GM21576 (cell line): ENCODE measurements at regions not wholly inside any gene's neighbourhood (a gene's known extent, or its start where the extent isn't known, plus 50 kb on each side); places are given as distances from the start of the nearest gene placed in this dataset.
"Not testable (repeated sequence)": the region's sequence is repeated elsewhere in the genome, so short reads cannot be mapped to it uniquely, and the experiment has no call there.

Experiments
- ATAC-seq: cut with Tn5 transposase; IDR thresholded peaks from one replicate; pipeline ENCODE4 v1.9.1; 2021; ENCODE audit warnings: mild to moderate bottlenecking, moderate library complexity; ENCODE audit not compliant: unreplicated experiment

DNA sequence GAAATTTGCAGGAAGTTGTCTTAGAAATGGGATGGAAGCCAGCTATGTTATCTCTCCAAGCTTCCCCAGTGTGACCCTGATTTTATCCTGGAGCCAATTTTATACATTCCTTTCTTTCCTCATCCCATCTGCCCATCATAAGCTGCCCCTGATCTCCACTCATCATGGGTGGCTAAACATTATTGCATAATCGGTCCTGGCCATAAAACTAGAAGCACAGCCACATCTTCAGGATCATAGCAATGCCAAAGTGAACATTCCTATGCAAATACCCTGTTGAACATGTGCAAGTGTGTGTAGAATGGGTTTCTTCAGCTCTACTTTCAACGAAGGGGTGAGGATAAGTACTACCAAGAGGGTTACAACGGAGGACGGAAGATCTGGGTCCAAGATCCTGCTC, 50.6 kb upstream of the COG2 start:
- no peak for ATAC-seq

DNA sequence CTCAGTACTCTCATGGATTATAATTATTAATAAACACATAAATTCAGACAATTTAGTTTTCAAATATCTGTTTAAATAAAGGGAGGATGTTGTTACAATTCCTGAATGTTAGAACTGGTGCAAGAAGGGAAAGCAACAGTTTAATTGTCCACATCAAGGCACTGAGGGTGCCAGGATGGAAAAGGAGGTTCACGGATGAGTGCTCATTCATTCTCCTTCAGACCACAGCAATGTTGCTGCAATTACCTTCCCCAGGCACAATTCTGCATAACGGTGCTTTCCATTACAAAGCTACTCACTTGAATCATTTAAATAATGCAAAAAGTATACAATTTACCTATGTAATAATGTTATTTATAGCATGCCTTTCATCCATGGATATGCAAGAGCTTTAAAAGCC, 52.3 kb upstream of the COG2 start:
- ATAC-seq, result no peak

DNA sequence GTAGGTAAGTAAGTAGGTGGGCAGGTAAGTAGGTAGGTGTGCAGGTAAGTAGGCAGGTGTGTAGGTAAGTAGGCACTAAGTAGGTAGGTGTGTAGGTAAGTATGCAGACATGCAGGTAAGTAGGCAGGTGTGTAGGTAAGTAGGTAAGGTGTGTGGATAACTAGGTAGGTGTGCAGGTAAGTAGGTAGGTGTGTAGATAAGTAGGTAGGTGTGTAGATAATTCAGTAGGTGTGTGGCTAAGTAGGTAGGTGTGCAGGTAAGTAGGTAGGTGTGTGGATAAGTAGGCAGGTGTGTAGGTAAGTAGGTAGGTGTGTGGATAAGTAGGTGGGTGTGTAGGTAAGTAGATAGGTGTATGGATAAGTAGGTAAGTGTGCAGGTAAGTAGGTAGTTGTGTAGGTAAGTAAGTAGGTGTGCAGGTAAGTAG, 53.9 kb upstream of the COG2 start:
- no peak for ATAC-seq

DNA sequence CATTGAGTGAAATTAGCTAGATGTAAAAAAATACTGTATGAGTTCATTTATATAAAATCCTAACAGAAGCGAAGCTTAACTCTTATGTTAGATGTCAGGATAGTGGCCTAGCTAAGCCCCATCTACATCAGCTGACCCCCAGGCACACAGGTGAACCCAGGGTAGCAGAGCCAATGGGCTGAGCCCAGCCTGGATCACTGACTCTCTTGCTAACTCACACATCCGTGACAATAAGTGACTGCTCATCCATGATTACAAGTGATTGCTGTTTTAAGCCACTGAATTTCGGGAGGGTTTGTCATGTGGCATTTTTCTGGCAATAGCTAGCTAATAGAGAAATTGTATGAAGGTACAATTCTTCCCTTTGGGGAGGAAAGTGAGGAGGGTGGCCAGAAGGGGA, 55.2 kb upstream of the COG2 start:
- no peak for ATAC-seq

DNA sequence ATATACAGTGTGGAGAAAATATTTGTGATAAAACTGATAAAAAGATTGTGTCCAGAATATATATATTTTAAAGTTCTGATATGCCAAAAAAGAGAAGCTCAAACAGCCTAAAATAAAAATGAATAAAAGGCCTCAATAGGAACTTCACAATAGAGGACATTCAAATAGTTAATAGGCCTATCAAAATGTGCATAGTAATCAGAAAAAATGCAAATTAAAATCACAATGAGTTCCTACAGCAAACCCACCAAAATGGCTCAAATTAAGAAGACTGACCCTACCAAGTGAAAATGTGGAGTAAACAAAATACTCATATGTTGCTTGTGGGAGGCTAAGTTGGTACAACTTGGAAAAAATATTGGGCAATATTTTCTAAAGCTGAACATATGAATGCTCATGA, 57.6 kb upstream of the COG2 start:
- no peak for ATAC-seq

DNA sequence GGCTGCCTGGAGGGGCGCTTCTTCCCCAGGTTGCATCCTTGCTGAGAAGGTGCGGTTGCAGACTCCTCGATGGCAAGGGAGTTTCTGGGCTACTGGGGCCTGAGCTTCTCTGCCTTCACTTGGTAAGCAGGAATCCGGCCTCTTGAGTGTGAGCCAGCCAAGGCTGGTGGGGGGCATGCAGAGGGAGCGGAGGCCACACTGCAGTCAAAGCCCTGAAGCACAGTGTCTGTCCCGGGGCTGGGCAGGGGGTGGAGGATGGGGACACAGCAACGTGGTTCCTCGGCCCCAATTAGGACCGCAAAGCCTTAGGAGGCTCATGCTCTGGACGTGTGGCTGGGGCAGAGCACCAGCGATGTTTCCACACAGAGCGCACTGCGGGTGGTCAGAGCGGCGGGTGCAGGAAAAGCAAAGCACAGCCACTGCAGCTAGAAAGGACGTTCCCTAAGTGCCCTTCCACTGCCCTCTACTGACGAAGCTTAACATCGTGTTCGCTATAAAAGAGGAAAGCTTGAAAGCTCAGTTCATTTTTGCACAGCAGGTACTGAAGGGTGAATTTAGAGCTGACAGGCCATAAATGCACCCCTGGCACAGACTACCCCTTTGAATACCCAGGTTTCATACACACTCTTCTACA, 60.7 kb upstream of the COG2 start:
- no peak for ATAC-seq

DNA sequence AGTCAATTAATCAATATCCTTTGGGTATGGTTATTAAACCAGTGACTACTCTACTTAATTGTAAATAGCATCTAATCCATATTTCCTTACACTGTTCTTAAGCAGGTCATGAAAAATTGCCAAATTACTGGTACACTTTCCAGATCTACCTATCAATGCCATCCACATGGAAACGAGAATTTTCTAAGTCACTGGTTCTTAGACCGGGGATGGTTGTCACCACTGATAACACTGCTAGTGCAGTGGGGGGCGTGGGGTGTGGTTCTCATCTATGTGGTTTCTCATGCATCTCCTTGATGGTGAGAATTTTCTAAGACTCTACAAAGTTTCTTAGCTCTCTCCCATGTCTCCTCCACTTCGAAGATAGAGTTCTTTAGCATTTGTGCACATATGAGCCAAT, 63.7 kb upstream of the COG2 start:
- ATAC-seq, result no peak

DNA sequence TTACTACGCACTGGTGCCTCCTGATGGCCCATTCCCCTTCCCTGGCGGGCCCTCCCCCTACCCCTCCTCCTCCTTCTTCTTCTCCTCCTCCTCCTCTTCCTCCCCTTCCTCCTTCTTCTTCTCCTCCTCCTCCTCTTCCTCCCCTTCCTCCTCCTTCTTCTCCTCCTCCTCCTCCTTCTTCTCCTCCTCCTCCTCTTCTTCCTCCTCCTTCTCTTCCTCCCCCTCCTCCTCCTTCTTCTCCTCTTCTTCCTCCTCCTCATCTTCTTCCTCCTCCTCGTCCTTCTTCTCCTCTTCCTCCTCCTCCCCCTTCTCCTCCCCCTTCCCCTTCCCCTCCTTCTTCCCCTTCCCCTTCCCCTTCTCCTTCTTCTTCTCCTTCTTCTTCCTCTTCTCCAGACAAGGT, 64.7 kb upstream of the COG2 start:
- ATAC-seq, result no peak

DNA sequence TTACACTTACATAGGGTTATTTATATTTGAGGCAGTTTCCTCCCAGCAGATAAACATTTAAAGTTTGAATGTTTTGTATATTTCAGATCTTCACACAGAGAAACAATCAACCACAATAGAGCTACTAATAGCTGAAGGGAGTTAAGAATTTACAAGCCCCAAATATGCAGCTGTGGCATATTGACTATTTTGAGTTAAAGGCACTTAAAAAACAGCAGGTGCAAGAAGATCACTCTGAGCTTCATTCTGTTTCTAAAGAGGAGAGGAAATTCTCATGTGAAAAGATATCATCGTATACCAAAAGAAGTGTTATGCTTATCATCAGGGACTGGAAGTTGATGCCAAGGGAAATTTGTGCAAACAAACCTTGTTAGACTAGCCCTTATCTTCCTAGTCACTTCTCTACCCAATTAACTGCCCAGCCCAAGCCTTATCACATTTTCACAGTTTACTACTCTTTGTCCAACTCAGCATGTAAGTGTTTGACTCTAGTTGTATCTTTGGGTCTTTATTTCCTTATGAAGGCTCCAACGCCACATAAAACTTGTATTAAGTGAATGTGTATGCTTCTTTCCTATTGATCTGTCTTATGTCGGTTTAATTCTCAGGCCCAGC, 66.3 kb upstream of the COG2 start:
- ATAC-seq, result no peak

DNA sequence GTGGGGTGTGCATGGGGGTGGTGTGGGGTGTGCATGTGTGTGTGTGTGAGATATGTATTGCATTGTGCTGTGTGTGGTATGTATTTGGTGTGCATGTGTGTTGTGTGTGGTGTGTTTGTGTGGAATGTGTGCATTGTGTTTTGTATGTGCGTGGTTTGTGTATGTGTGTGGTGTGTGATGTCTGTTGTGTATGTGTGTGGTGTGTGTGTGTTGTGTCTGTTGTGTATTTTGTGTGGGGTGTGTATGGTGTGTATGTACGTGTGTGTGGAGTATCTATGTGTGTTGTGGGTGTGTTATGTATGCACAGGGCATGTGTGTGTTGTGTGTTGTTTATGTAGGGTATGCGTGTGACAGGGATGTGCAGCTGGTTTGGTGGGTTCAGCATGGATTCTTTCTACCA, 67.8 kb upstream of the COG2 start:
- ATAC-seq, result no peak

DNA sequence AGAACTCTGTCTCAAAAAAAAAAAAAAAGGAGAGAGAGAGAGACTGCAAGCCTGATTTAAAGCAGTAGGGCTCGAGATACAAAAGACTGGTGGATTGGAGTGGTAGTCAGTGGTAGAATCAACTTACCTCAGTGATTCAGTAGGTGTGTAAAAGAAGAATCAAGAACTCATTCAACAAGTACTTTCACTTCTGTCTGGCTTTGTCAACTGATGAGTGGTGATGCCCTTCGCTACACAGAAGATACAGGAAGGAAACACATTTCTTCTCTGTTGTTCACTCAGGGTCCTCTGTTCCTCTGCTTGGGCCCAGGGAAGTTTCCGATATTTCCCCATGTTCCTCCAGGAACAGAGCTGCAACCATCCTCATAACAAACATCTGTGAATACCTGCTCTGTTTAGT, 68.6 kb upstream of the COG2 start:
- ATAC-seq, result no peak

DNA sequence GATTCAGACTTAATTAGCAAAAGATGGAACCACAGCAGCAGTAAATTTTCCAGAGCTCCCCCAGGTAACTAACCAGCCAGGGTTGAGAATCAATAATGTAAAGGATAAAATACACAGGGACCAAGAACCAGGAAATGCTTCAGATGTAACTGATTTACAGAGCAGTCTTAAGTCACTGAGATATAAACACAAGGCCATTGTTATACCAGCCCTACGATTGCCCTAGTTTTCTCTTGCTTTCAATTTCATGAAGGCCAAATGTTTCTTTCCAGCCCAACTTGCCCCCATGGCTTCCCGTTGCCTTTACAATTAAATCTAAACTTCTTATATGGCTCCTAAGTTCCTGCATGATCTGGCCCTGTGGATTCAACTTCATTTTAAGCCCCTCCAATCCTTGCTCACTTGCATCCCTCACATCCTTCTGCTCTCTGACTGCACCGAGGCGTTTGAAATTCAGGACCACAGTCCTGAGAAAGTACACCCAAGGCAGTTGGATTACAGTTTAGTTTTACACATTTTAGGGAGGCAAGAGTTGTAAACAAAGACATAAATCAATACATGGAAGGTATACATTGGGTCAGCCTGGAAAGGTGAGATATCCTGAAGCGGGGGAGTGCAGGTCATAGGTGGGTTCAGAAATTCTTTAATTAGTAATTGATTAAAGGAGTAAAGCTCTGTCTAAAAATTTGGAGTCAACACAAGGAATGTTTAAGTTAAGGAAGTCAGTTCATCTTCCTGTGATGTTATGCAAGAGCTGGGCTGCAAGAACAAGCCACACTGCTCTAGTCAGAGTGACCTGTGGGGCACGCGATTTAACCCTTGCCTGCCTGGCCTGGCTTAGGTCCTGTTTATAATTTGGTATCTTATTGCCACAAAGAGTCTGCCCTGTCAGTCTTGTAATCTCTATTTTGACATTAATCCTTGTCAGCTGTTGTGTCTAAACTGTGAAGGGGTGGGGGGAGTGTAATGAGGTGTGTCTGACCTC, 69.9 kb upstream of the COG2 start:
- no peak for ATAC-seq

DNA sequence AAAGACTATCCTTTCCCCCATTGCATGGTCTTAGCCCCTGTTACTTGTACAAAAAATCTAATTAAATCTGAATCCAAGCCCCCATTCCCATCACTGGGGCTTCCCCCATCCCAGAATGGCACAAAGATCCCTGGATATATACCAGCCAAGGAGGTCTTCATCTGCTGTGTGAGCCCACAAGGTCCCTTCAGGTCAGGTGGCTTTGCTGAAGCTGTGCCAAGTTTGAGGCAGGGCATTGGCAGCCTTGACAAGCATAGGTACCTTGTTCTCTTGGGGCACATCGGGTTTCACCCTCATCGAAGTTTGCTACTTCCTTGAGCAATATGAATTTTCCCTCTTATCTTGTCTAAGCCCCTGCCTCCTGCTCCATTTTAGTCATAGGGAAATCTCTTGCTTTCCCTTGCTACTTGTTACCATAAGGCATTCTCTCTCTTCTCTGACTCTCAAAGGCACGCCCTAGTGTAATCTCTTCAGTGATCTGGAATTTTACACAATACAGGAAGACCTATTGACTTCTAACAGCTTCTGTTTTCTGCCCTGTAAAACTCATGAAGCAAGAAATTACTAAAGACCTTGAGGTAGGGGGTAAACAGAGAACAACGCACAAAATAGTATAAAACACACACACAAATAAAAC, 71.4 kb upstream of the COG2 start:
- ATAC-seq, result no peak

DNA sequence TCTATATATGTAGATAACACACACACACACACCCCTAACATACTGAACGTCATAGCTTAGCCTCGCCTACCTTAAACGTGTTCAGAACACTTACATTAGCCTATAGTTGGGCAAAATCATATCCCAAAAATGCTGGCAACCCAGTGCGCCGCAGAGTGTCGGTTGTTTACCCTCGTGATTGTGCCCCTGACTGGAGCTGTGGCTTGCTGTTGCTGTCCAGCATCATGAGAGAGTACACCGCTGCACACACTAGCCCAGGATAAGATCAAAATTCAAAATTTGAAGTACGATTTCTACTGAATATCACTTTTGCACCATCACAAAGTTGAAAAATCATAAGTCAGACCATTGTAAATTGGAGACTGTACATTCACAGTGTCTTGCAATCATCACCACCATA, 73.1 kb upstream of the COG2 start:
- no peak for ATAC-seq

DNA sequence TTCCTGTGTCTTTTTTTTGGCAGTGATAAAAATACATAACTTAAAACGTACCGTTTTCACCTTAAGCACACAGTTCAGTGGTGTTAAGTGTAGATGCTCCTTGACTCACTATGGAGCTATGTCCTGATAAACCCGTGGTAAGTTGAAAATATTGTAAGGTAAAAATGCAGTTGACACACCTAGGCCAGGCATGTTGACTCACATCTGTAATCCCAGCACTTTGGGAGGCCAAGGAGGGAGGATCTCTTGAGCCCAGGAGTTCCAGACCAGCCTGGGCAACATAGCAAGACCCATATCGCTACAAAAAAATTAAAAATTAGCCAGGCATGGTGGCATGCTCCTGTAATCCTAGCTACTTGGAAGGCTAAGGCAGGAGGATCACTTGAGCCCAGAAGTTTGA, 73.6 kb upstream of the COG2 start:
- ATAC-seq, result no peak

DNA sequence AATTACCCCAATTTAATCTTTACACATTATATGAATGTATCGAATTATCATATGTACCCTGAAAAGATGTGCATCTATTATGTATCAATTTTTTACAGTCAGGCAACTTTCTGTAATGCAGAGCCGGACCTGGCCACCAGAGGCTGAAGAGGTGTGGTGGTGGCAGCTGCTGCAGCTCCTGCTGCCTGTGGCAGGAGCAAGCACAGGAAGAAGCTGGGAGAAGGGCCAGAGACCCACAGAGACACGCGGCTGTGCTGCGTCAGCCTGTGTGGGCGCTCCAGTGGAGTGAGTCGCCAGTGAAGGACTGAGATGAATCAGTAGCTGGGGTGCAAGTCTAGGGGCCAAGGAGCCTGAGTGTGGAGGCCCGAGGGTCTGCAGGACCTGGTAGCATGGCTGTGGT, 74.3 kb upstream of the COG2 start:
- no peak for ATAC-seq

DNA sequence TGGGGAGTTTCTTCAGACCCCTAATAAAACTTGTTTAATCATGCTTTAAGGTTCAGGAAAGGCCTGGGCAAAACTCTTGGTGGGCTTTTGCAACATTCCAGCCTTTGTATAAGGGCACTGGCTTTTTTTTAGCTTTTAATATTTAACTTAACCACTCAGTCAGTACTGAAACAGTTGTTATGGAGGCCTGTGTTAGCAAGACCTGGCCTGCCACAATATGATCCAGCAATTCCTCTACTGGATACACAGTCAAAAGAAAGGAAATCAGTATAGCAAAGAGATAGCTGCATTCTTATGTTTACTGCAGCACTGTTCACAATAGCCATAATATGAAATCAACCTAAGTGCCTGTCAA, 75.1 kb upstream of the COG2 start:
- no peak for ATAC-seq

DNA sequence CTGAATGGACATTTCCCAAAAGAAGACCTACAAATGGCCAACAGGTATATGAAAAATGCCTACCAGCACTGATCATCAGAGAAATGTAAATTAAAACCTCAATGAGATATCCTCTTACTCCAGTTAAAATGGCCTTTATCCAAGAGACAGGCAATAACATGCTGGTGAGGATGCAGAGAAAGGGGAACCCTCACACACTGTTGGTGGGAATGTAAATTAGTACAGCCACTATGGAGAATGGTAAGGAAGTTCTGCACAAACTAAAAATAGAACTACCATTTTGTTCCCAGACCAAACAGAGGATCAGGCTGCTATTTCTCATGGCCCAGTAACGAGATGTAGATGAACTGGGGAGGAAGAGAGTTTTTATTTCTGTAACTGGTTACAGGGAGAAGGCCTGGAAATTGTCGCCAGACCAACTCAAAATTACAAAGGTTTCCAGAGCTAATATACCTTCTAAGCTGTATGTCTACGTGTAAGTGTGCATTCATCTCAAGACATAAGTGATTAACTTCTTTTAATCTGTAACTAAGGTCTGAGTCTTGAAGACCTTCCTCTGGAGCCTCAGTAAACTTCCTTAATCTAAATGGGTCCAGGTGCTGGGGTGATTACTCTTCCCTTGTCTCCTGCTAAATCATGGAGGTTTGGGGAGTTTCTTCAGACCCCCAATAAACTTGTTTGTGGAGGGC, 75.6 kb upstream of the COG2 start:
- ATAC-seq, result not testable (repeated sequence)

DNA sequence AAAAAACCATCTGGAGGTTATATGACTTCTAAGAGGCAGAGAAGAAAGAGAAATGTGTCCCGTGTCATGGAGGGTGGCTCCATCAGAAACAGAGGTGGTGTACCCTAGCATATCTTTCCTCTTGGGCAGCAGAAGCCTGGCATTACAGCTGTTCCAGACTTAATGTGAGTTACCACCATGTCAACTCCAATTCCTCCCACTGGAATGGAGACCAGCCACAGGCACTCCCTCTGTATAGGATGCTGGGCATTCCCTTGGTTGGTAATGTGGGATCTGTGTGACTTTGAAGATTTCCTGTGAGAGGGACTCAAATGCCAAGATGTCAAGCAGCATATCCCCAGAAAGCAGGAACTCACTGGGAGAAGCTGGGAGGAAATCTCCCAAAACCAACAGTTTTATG, 77.1 kb upstream of the COG2 start:
- ATAC-seq, result no peak

DNA sequence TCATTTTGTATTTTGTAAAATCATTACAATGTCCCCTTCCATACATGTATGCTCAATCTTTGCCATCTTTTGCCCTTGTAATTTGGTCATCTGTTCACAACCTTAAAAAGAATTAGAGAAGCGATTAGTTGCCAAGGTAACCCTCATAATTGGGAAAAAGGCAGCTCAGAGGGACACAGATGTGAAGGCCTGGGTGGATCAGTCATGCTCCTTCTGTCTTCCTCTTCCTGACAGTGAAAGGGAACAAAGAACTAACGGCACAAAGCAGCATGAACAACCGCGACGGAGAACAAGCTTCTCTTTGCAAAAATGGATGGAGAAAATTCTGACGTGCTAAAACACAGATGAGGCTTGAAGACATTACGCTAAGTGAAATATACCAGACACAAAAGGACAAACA, 78.7 kb upstream of the COG2 start:
- no peak for ATAC-seq

DNA sequence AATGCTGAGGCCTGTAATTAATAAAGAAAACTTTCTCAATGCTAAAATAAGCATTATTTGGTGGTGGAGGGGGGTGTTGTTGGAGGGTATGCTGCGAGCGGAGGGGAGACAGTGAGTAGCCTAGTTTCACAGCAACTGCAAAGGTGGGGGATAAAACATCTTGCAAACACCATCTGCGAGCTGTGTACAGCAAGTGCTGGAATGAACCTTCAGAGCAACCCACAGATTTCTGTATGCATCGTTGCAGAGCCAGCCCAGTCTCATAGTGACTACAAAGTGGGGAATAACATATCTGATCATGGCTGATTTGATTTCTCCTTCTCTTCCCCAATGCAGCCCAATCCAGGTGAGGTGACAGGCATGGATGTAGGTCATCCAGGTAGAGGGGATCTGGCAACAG, 80.7 kb upstream of the COG2 start:
- no peak for ATAC-seq
